ENCODE measurements at regions not wholly inside any gene's neighbourhood (a gene's known extent, or its start where the extent isn't known, plus 50 kb on each side); places are given as distances from the start of the nearest gene placed in this dataset.

DNA sequence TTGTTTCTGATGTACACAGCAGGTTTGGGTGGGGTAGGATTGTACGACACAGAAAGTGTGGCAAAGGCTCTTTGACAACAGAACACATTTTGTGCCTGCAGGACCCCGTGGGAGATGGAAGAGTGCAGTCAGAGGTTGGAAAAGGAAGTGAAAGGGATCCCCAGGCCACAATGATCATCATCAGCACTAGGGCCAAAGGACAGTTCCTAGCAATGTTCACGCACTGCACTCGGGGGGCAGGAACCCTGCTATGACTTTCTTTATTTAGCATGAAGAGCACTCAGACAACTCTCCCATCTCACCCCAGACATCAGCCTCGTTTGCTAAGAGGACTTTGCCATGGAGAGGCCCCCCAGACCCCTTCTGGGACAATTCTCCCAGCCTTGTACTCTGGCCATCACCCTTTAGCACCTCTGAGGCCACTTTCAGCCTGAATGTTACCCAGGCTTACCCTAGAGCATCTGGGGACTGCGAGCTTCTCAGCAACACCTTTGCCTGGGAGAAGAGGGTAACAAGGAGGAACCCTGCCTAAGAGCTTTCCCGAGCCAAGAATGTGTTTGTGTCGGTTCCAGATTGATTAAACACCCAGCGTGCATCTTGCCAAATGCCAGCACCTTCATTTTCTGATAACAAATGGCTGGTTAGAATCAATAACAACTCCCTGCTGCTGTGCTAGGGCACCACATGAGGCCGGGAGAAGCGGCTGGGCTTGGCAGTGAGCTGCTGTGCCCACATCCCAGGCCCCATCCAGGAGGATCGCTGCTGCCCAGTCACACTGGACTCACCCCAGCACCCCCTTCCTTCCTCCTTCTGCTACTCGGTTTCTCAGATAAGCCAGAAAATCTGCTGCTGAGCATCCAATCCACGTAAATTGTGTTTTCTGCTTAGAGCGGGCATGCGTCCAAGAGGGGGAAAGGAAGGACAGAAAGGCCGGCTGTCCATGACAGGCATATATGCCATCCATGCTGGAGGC lies 633.1 kb downstream of the AJAP1 start:
- Mint-ChIP-seq H3K36me3 (ENCODE audit: low read depth) (no peaks in the 10 kb centered on the region), H3K27me3 (no peaks in the 10 kb centered on the region), H3K27ac (no peak overlapping the region), H3K4me1 (no peaks in the 10 kb centered on the region), H3K4me3 (no peak overlapping the region), H3K9me3 (peaks cover 4% of the 10 kb centered on the region)
- DNase-seq (no peak), ATAC-seq (no peak)

DNA sequence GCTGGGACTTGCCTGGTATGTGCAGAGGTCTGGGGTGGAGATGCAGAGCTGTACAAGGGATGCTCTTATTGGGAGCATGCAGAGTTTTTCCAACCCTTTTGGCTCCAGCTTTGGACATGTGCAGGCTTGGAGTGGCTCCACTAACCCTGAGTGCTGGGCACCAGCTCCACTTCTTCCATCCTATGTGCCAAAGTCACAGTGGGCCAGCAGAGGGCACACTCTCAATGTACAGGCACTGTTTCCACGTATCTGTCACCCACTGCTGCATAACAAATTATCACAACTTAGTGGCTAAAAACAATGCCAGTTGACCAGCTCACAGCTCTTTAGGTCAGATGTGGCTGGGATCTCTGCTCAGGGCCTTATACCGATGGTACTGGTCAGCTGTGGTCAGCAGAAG lies 631.8 kb downstream of the AJAP1 start:
- H3K4me1 Mint-ChIP-seq, result no peaks in the 10 kb centered on the region
- H3K4me3 Mint-ChIP-seq, result no peak overlapping the region
- H3K36me3 Mint-ChIP-seq (ENCODE audit: low read depth), result no peaks in the 10 kb centered on the region
- DNase-seq (peak; percentile 12), ATAC-seq (no peak)
- H3K9me3 Mint-ChIP-seq, result peaks cover 4% of the 10 kb centered on the region
- no peaks in the 10 kb centered on the region for H3K27me3 Mint-ChIP-seq
- H3K27ac Mint-ChIP-seq, result no peak overlapping the region

- Mint-ChIP-seq H3K36me3 (ENCODE audit: low read depth) (no peaks in the 10 kb centered on the region), H3K9me3 (no peaks in the 10 kb centered on the region), H3K4me1 (peaks cover 1% of the 10 kb centered on the region), H3K27me3 (no peaks in the 10 kb centered on the region), H3K27ac (no peak overlapping the region), H3K4me3 (no peak overlapping the region)
- ATAC-seq (no peak), DNase-seq (no peak)
Measured at GRCh38 chr1:5274527-5274926, 620.1 kb downstream of the AJAP1 start.

DNA sequence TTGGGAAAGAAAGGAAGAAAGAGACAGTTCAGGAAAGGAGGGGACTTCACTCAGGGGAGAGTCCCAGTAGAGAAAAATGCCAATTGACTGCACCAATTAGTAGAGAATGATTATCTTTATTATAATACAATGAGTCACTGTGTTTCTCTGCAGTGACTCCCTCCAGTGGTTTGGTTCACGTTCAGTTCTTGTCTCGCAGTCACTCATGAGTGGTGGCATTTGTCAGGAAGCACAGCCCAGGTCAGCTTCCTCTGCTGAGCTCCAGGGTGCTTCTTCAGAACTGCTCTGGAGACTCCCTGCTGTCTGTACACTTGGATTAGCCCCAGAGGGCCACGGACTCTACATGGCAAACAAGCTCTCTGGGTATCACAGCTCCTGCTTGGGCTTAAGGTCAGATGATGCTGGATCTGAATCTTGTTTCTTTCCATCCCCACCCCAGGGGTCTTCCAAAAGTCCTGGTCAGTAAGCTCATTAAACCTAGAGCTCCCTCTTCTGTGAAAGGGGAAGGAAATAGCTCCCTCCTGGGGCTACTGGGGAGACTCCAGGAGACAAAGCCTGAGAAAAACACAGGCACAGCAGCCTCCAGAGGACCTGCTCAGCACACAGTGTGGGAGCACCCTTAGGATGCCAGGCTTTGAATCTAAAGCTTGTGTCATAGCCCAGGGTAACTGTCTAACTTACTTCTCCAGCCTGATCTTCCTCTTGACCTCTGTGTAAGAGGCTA lies 619.0 kb downstream of the AJAP1 start:
- H3K9me3 Mint-ChIP-seq, result no peaks in the 10 kb centered on the region
- no peaks in the 10 kb centered on the region for H3K36me3 Mint-ChIP-seq (ENCODE audit: low read depth)
- no peaks in the 10 kb centered on the region for H3K27me3 Mint-ChIP-seq
- H3K27ac Mint-ChIP-seq, result no peak overlapping the region
- ATAC-seq (peak; percentile 32), DNase-seq (no peak)
- no peak overlapping the region for H3K4me3 Mint-ChIP-seq
- peaks cover 1% of the 10 kb centered on the region for H3K4me1 Mint-ChIP-seq

- no peak overlapping the region for H3K4me3 Mint-ChIP-seq
- H3K27me3 Mint-ChIP-seq, result no peaks in the 10 kb centered on the region
- no peaks in the 10 kb centered on the region for H3K9me3 Mint-ChIP-seq
- no peak overlapping the region for H3K27ac Mint-ChIP-seq
- ATAC-seq (no peak), DNase-seq (no peak)
- H3K36me3 Mint-ChIP-seq (ENCODE audit: low read depth), result no peaks in the 10 kb centered on the region
- H3K4me1 Mint-ChIP-seq, result peaks cover 1% of the 10 kb centered on the region
Measured at GRCh38 chr1:5272325-5272724, 617.9 kb downstream of the AJAP1 start.

GRCh38 chr1:5271264-5271663 lies 616.9 kb downstream of the AJAP1 start:
- H3K4me3 Mint-ChIP-seq, result no peak overlapping the region
- no peaks in the 10 kb centered on the region for H3K27me3 Mint-ChIP-seq
- H3K4me1 Mint-ChIP-seq, result peaks cover 1% of the 10 kb centered on the region
- no peaks in the 10 kb centered on the region for H3K9me3 Mint-ChIP-seq
- H3K36me3 Mint-ChIP-seq (ENCODE audit: low read depth), result no peaks in the 10 kb centered on the region
- ATAC-seq (no peak), DNase-seq (no peak)
- no peak overlapping the region for H3K27ac Mint-ChIP-seq

GRCh38 chr1:5269901-5270300 lies 615.5 kb downstream of the AJAP1 start:
- DNase-seq (no peak), ATAC-seq (no peak)
- Mint-ChIP-seq H3K36me3 (ENCODE audit: low read depth) (no peaks in the 10 kb centered on the region), H3K27ac (no peak overlapping the region), H3K9me3 (no peaks in the 10 kb centered on the region), H3K4me1 (peaks cover 1% of the 10 kb centered on the region), H3K27me3 (no peaks in the 10 kb centered on the region), H3K4me3 (no peak overlapping the region)

DNA sequence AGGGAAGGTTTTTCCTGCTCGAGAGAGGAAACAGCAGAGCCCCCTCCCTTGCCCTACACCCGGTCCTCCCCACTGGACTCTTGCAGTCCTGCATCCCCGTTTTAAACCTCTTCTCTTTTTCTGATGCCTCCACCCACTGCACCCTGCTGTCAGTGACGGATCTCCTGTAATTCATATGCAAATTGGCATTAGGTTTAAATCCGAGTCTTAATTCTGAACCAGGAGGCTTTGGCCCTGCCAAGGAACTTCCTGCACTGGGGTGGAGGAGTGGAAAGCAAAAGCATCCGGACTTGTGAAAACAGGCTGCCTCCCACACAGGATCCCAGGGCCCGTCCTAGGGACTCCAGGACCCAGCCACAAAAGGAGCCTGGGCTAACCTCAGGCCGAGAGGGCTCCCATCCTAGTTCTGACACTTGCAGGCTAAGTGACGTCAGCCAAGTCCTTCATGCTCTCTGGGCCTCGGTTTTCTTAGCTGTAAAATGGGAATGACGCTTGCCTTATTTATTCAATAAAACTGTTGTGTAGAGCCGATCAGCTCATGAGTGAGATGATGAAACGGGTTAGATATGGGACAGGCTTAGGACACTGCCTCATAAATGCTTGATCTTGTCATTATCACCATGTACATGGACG lies 613.3 kb downstream of the AJAP1 start:
- Mint-ChIP-seq H3K27ac (no peak overlapping the region), H3K9me3 (peaks cover 10% of the 10 kb centered on the region), H3K27me3 (no peaks in the 10 kb centered on the region), H3K4me3 (no peak overlapping the region), H3K4me1 (no peaks in the 10 kb centered on the region), H3K36me3 (ENCODE audit: low read depth) (no peaks in the 10 kb centered on the region)
- no peak for DNase-seq
- no peak for ATAC-seq

- no peak overlapping the region for H3K4me3 Mint-ChIP-seq
- H3K4me1 Mint-ChIP-seq, result no peaks in the 10 kb centered on the region
- no peaks in the 10 kb centered on the region for H3K27me3 Mint-ChIP-seq
- no peak overlapping the region for H3K27ac Mint-ChIP-seq
- peaks cover 13% of the 10 kb centered on the region for H3K9me3 Mint-ChIP-seq
- no peaks in the 10 kb centered on the region for H3K36me3 Mint-ChIP-seq (ENCODE audit: low read depth)
- ATAC-seq (no peak), DNase-seq (no peak)
Measured at GRCh38 chr1:5265438-5266075, 611.1 kb downstream of the AJAP1 start.

DNA sequence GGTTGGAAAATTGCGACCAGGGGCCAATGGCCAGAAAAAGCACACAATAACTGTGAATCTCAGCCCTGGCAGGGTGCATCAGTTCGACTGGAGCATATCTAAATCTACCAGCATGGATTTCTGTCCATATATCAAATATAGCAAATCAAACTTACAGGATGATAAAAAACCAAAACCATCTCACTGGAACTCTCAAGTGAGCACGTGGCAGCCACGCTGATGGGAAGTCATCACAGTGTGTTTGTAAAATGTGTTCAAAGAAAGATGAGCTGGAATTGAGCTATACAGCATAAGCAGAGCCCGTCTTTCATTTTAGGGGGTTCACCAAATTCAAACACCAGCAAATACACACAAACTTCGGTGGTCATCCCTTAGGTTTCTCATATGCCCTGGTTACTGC lies 610.1 kb downstream of the AJAP1 start:
- Mint-ChIP-seq H3K9me3 (peaks cover 19% of the 10 kb centered on the region), H3K4me3 (no peak overlapping the region), H3K27me3 (no peaks in the 10 kb centered on the region), H3K27ac (no peak overlapping the region), H3K36me3 (ENCODE audit: low read depth) (no peaks in the 10 kb centered on the region), H3K4me1 (no peaks in the 10 kb centered on the region)
- DNase-seq, result no peak
- no peak for ATAC-seq

DNA sequence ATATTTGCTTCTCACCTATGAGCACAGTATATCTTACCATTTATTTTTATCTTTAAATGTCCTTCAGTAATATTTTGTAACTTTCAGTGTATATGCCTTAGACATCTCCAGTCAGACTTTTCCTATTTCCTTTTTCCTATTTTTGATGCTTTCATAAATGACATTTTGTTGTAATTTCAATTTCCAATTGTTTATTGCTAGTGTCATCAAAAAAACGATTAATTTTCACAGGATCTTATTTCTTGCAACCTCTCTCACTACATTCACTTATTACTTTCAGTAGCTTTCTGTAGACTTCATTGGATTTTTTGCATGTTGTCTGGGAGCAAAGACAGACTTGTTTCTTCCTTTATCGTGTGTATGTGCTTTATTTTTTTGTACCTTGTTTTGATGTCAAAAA lies 602.4 kb downstream of the AJAP1 start:
- no peaks in the 10 kb centered on the region for H3K27me3 Mint-ChIP-seq
- peaks cover 25% of the 10 kb centered on the region for H3K9me3 Mint-ChIP-seq
- no peak overlapping the region for H3K4me3 Mint-ChIP-seq
- H3K4me1 Mint-ChIP-seq, result no peaks in the 10 kb centered on the region
- no peaks in the 10 kb centered on the region for H3K36me3 Mint-ChIP-seq (ENCODE audit: low read depth)
- no peak for ATAC-seq
- DNase-seq, result no peak
- H3K27ac Mint-ChIP-seq, result no peak overlapping the region

DNA sequence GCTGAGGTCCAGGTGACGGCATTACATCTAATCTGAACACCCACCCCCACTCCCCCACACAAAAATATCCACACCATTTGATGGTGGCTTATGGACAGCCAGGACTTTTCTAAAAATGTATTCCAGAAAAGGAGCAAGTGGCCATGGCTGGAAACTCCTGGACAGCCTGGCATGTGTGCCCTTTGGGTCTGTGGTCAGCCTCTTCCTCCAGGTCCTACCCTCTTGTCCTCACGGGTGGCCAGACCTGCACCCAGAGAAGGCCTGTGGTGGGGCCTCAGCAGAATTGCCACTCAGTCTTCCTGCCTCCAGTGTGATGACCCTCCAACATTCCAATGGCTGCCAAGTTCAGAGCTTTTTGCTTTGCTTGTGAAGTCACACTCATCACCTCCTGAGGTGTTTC lies 600.6 kb downstream of the AJAP1 start:
- Mint-ChIP-seq H3K36me3 (ENCODE audit: low read depth) (no peaks in the 10 kb centered on the region), H3K4me1 (no peaks in the 10 kb centered on the region), H3K4me3 (no peak overlapping the region), H3K27me3 (no peaks in the 10 kb centered on the region), H3K27ac (no peak overlapping the region), H3K9me3 (peaks cover 23% of the 10 kb centered on the region)
- DNase-seq, result no peak
- no peak for ATAC-seq

DNA sequence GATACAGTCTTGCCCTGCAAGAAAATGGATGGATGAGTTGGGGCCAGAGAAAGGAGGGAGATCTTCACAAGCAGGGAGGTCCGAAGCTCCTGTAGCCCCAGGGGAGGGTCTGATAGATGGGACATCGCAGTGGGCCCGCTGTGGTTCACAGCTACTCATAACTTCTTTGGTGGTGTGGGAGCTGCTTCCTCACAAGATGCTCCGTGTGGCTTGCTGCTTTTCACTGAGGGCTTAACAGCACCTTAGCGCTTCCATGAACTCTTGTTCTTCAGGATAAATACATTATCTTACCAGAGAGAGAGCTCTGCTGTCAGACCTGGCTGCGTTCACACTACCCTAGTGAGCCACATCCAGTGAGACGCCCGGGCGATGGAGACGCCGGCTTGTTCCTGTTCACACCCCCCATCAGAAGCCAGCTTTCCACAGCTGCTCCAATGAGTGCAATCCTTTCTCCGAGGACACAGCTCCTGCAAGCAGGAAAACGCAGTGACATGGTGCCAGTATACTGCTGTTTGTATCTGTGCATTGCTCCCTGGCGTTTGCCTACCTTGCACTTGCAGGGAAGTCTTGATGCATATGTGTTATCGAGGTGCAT lies 599.8 kb downstream of the AJAP1 start:
- H3K36me3 Mint-ChIP-seq (ENCODE audit: low read depth), result no peaks in the 10 kb centered on the region
- H3K9me3 Mint-ChIP-seq, result peaks cover 16% of the 10 kb centered on the region
- DNase-seq (no peak), ATAC-seq (no peak)
- H3K27ac Mint-ChIP-seq, result no peak overlapping the region
- H3K4me3 Mint-ChIP-seq, result no peak overlapping the region
- no peaks in the 10 kb centered on the region for H3K27me3 Mint-ChIP-seq
- no peaks in the 10 kb centered on the region for H3K4me1 Mint-ChIP-seq

GRCh38 chr1:5253036-5253435 lies 598.6 kb downstream of the AJAP1 start:
- ATAC-seq (no peak), DNase-seq (no peak)
- H3K4me3 Mint-ChIP-seq, result no peak overlapping the region
- H3K27ac Mint-ChIP-seq, result no peak overlapping the region
- no peaks in the 10 kb centered on the region for H3K4me1 Mint-ChIP-seq
- peaks cover 4% of the 10 kb centered on the region for H3K9me3 Mint-ChIP-seq
- no peaks in the 10 kb centered on the region for H3K27me3 Mint-ChIP-seq
- H3K36me3 Mint-ChIP-seq (ENCODE audit: low read depth), result no peaks in the 10 kb centered on the region
